ENCODE measurements at regions not wholly inside any gene's neighbourhood (a gene's known extent, or its start where the extent isn't known, plus 50 kb on each side); places are given as distances from the start of the nearest gene placed in this dataset.

DNA sequence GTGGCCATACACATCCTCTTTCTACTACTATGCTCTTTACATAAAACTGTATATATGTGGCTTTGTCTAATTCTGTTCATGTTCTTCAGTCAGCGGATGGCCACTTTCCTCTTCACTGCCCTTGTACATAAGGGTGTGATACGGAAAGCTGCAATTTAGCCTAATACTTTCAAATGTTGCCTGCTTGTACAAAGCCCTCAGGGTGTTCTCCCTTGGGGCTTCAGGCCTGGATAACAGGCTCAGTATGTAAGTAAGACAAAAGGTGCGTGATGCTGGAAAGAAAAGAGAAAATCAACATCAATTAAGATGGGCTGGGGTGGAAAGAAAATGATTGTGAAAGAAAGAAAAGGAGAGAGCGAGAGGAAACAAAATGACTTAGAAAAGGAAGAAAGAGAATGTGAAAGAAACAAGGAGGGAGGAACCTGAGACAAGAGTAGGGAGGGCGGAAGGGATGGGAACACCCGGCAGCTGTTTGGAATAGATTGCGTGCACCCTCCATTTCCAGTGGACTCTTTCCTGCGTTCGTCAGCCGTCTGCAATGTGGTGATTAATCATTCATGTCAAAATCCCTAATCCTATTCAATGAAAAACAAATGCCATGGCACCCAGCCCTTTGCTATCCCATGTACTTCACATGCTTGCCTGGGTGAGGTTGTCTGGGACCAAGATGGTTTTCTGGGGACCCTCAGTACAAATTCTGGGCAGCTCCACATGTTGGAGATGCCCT is 553.6 kb downstream of the NUF2 start:
- H3K27me3 ChIP-seq (ENCODE audit: control insufficient read depth in 2 of 2, insufficient read depth in 2 of 2, low read length in 2 of 2): no peaks in the 10 kb centered on the region
- 2% methylated on average over 10 of the region's 10 CpGs for WGBS (ENCODE audit: insufficient coverage, low coverage, missing lambda C conversion rate)
- H3K27ac ChIP-seq (ENCODE audit: extremely low read depth, low read depth, low read length): no peak overlapping the region
- TF ChIP-seq ZNF384 (IDR thresholded peaks at IDR 0.05; ENCODE audit: low read depth, low read length) (no peak), BRF1 (IDR thresholded peaks at IDR 0.05; ENCODE audit: borderline replicate concordance, extremely low read depth, insufficient read length) (no peak), ZNF699 (CRISPR knock-in tag; IDR thresholded peaks at IDR 0.05; ENCODE audit: insufficient replicate concordance) (no peak), LEF1 (IDR thresholded peaks at IDR 0.05) (no peak), CAMTA2 (CRISPR knock-in tag; conservative IDR thresholded peaks at IDR 0.05) (no peak), ZNF143 (CRISPR knock-in tag; IDR thresholded peaks at IDR 0.05) (no peak)
- TF ChIP-seq, protein P1, sequence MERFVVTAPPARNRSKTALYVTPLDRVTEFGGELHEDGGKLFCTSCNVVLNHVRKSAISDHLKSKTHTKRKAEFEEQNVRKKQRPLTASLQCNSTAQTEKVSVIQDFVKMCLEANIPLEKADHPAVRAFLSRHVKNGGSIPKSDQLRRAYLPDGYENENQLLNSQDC (CRISPR knock-in tag; IDR thresholded peaks at IDR 0.05): no peak
- no peak for ATAC-seq
- intact Hi-C loops (cut with micrococcal nuclease): no loop called here
- ChIA-PET POLR2A (no interaction called here), CTCF (ENCODE audit: low intra/inter-chr PET ratio) (no interaction called here)
- no peak overlapping the region for H3K4me2 ChIP-seq (ENCODE audit: insufficient read depth, low read length)
- BruUV-seq (replicated peaks): no TSS peak
- no peaks in the 10 kb centered on the region for H3K4me1 ChIP-seq (replicated peaks in 1 of 2; ENCODE audit: control insufficient read depth in 2 of 2, insufficient read depth in 2 of 2, low read length in 2 of 2)
- H3K9ac ChIP-seq (ENCODE audit: insufficient read depth in 1 of 2, low read depth in 2 of 2, low read length in 2 of 2): no peak overlapping the region
- no peak for FAIRE-seq
- H4K20me1 ChIP-seq (replicated peaks; ENCODE audit: control insufficient read depth, insufficient read depth, low read length): no peaks in the 10 kb centered on the region
- no peaks in the 10 kb centered on the region for H3K36me3 ChIP-seq (ENCODE audit: control insufficient read depth, insufficient read depth, low read length)
- in situ Hi-C loops (cut with MboI): no loop called here
- no peak overlapping the region for H3K4me3 ChIP-seq
- no peak overlapping the region for H2AFZ ChIP-seq (ENCODE audit: low read depth, low read length)
- no peaks in the 10 kb centered on the region; the same call in 1 of the 2 replicates for H3K9me3 ChIP-seq (replicated peaks; ENCODE audit: control insufficient read depth, insufficient read depth, low read depth, low read length)
- no peak for DNase-seq (ENCODE audit: extremely low read depth in 1 of 4, low spot score in 3 of 4)
- H3K79me2 ChIP-seq (ENCODE audit: control insufficient read depth, insufficient read depth, low read length): no peaks in the 10 kb centered on the region
- H3K9me1 ChIP-seq (ENCODE audit: control insufficient read depth, insufficient read depth, low read length): no peaks in the 10 kb centered on the region

All from K562 (cell line).